CMK (cell line): ENCODE measurements at regions not wholly inside any gene's neighbourhood (a gene's known extent, or its start where the extent isn't known, plus 50 kb on each side); places are given as distances from the start of the nearest gene placed in this dataset.

Experiments used
- DNase-seq: peaks from one replicate; pipeline ENCODE4 v3.0.0-alpha.2; 2010; ENCODE audit warnings: low read depth

- no peak for DNase-seq
Measured at GRCh38 chr13:72165276-72165675, 298.3 kb upstream of the DACH1 start.

- DNase-seq = no peak
Measured at GRCh38 chr13:72164811-72165210, 297.8 kb upstream of the DACH1 start.

DNA sequence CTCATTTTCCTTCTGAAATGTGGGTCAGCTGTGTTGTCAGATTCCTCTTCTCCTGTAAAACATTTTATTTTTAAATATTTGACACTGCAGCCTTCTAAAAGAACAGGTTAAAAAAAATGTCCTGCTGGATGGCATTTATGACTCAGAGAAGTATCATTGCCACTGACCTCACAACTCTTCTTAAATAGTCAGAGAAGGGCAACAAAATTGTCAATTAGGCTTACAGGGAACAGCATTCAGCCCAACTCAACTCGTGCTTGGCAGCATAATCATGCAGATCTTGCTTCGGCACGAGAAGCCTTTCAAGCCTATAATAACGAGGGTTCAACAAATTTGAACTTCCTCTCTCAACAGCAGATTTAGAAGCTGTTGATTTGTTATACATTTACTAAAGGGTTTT is 296.7 kb upstream of the DACH1 start:
- no peak for DNase-seq

DNA sequence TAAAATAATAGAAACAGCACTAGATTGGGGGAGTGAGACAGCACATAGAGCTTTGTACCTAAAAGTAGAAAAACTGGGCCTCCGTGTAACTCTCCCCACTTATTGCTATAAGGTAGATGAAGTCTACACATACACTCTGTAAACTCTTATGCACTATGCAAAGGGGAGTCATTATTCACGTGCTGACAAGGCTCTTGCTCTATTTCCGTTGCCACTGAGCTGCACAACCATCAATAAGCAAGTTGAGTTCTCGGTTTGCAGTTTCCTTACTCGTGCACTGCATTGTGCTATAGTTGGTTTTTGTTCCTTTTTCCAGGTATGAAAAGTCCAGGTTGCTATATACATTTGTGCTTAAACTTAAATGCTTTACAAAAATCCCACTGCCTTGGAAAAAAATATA is 294.0 kb upstream of the DACH1 start:
- no peak for DNase-seq

- DNase-seq = no peak
Measured at GRCh38 chr13:72156760-72157159, 289.8 kb upstream of the DACH1 start.

GRCh38 chr13:72153272-72153671 is 286.3 kb upstream of the DACH1 start:
- DNase-seq = no peak

DNA sequence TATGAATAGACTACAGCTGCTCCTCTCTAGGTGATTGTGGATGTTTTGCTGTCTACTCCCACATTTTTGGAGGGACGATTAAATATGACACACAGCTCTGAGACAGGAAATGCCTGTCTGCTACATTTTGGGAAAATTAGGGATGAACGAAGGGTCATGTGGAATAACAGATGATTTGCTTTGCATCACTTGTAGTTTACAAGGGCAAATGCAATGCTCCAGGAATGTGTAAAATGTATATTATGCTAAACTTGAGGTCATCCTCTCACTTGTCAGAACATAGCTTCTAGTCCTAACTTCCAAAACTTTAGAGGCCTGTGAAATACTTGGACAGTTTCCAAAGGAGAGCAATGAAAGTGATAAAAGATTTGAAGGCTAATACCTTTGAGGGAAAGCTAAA is 284.2 kb upstream of the DACH1 start:
- DNase-seq = no peak

- DNase-seq = no peak
Measured at GRCh38 chr13:72150502-72150901, 283.5 kb upstream of the DACH1 start.

GRCh38 chr13:72149701-72150100 is 282.7 kb upstream of the DACH1 start:
- no peak for DNase-seq

DNA sequence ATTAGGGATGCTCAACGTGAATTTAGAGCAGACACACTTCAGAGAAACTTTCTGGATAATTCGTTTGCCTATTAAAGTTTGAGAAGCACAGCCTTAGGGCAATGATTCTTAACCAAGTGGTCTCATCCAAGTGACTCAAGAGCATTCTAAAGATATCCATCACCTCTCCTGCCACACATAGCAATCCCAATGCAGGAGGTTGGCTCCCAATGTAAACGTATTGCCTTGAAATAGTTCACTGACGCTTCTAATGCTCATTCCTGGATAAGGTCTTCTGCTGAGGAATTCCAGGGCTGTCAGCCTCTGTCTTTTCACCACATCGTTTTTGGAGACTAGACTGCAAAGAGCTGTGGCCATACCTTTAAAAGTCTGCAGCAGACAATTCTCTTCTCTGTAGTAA is 279.8 kb upstream of the DACH1 start:
- no peak for DNase-seq

DNA sequence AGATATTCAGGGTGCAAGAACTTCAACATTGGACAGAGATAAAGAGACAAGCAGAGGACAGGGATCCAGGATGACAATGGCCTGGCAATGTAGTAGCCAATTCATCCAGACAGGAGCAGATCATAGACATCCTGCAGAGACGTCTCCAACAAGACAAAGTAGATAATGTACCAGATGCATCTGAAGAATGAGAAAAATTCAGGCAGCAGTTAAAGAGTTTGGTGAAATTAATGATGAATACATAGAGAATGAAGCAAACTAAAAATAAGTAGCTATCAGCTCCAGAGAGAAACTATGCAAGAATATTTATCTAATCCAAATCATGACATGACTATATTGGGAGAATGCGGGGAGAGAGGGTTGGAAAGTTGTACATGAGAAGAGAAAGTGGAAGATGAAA is 278.4 kb upstream of the DACH1 start:
- no peak for DNase-seq

- DNase-seq = no peak
Measured at GRCh38 chr13:72144636-72145035, 277.6 kb upstream of the DACH1 start.

GRCh38 chr13:72141855-72142519 is 275.0 kb upstream of the DACH1 start:
- DNase-seq = no peak

GRCh38 chr13:72139192-72139591 is 272.2 kb upstream of the DACH1 start:
- no peak for DNase-seq

- DNase-seq = no peak
Measured at GRCh38 chr13:72132075-72132474, 265.1 kb upstream of the DACH1 start.

- no peak for DNase-seq
Measured at GRCh38 chr13:72129117-72129516, 262.1 kb upstream of the DACH1 start.

DNA sequence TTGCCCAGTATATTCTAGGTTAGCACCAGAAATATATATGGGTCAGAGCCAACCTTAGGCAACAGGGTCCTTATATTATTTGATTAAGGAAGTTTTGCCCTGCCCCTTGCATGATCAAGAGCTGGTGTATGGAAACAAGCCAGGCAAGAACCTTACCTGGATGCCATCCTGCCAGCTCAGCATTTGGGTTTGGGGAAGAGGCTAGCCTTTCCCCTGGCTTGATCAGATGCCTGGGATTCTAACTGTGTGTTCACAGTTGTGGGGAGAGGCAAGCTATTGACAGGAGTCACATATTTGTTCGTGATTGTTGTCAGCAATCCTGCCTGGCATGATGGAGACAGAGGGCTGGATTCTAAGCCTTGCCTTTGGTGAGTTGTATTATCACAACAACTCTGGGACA is 260.0 kb upstream of the DACH1 start:
- DNase-seq = no peak

DNA sequence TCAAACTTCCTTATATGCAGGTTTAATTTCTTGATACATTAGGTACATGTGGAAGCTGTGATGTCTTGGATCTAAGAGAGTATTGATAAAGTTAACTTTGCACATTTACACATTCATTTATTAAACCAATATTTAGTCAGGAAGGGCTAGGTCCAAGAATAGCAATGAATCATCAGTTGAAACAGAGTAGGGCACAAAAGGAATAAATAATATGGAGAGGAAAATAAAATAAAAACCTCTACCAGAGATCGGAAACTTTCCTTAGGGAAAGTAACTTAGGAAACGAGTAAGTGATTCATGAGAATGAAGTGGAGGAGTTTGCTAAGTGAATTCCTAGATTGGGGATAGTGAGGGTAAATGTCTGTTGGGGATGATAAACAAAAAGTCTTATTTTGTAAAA is 259.4 kb upstream of the DACH1 start:
- DNase-seq = no peak

GRCh38 chr13:72125561-72125960 is 258.6 kb upstream of the DACH1 start:
- no peak for DNase-seq

DNA sequence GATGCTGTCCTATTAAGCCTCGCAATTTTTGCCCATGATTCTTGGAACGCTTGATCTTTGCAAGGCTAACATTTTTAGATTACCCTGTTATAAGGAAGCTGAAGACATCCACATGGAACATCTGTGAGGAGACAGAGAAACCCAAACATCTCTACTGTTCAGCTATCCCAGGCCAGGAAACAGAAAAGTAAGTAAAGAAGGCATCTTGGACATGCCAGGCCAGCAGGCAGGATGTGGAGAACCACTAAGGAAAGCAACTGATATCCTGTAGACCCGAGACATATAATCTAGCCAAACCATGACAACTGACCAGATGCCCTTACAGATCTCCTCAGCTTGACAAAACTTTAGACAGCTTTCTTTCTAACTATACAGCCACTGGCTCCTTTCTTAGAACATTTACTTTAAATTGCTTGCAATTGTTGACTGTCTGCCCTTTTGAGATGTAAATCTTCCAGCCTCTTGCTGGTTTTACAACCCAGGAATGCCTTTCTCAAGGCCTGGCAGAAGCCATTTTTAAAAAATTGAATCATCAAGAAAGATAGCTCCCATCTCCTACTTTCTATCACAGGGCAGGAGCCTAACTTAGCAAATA is 255.8 kb upstream of the DACH1 start:
- peak; percentile 99 for DNase-seq

- no peak for DNase-seq
Measured at GRCh38 chr13:72121466-72121865, 254.5 kb upstream of the DACH1 start.

- no peak for DNase-seq
Measured at GRCh38 chr13:72120632-72121031, 253.6 kb upstream of the DACH1 start.

GRCh38 chr13:72113931-72114330 is 246.9 kb upstream of the DACH1 start:
- DNase-seq = no peak

GRCh38 chr13:72113076-72113475 is 246.1 kb upstream of the DACH1 start:
- DNase-seq = peak; percentile 46
